Left lung (tissue), 4 donors: ENCODE measurements at regions not wholly inside any gene's neighbourhood (a gene's known extent, or its start where the extent isn't known, plus 50 kb on each side); places are given as distances from the start of the nearest gene placed in this dataset.

Experiments used
- ATAC-seq: fragments of 200-7000 bp; cut with Tn5 transposase; one replicate; pipeline ENCODE4 v1.9.1; 2020; ENCODE audit warnings: moderate library complexity
- DNase-seq, 4 donors: peaks; one replicate each; pipeline ENCODE4 v3.0.0-alpha.2; 2013 to 2020
- H3K27ac ChIP-seq, 2 donors: fragments of 200-600 bp; sonication (generic) in 1 of 2; one replicate each; pipeline versions ENCODE4 v1.5.0 to v1.8.0; 2020 to 2021
- H3K27me3 ChIP-seq, 2 donors: fragments of 200-600 bp; sonication (generic) in 1 of 2; one replicate each; pipeline versions ENCODE4 v1.5.0 to v1.8.0; 2020 to 2021
- H3K36me3 ChIP-seq, 2 donors: fragments of 200-600 bp; sonication (generic) in 1 of 2; one replicate each; pipeline versions ENCODE4 v1.5.0 to v1.8.0; 2020 to 2021
- H3K4me1 ChIP-seq, 2 donors: fragments of 200-600 bp; one replicate each; pipeline ENCODE4 v1.8.0; 2021
- H3K4me3 ChIP-seq, 2 donors: fragments of 200-600 bp; sonication (generic) in 1 of 2; one replicate each; pipeline versions ENCODE4 v1.5.0 to v1.8.0; 2020 to 2021; ENCODE audit warnings: mild to moderate bottlenecking in 1 of 2
- H3K9me3 ChIP-seq, 2 donors: fragments of 200-600 bp; sonication (generic) in 1 of 2; one replicate each; pipeline versions ENCODE4 v1.5.0 to v1.8.0; 2020 to 2021
- intact Hi-C, 2 donors: fragments of 100-400 bp; cut with DNase I; formaldehyde crosslinking; loops; one replicate each; pipeline versions ENCODE4 v1.11.2 to v1.14.2; 2022
- TF ChIP-seq, protein P1 (sequence below), 2 donors: fragments of 200-600 bp; sonication (generic) in 1 of 2; IDR thresholded peaks; one replicate each; pipeline versions ENCODE4 v1.5.0 to v1.8.0; 2021; ENCODE audit warnings: antibody characterized with exemption in 2 of 2
- donor health status: DM: no; HTN: yes; CAD: no.
- donor health status: DM: no; HTN: no; CAD: no.

DNA sequence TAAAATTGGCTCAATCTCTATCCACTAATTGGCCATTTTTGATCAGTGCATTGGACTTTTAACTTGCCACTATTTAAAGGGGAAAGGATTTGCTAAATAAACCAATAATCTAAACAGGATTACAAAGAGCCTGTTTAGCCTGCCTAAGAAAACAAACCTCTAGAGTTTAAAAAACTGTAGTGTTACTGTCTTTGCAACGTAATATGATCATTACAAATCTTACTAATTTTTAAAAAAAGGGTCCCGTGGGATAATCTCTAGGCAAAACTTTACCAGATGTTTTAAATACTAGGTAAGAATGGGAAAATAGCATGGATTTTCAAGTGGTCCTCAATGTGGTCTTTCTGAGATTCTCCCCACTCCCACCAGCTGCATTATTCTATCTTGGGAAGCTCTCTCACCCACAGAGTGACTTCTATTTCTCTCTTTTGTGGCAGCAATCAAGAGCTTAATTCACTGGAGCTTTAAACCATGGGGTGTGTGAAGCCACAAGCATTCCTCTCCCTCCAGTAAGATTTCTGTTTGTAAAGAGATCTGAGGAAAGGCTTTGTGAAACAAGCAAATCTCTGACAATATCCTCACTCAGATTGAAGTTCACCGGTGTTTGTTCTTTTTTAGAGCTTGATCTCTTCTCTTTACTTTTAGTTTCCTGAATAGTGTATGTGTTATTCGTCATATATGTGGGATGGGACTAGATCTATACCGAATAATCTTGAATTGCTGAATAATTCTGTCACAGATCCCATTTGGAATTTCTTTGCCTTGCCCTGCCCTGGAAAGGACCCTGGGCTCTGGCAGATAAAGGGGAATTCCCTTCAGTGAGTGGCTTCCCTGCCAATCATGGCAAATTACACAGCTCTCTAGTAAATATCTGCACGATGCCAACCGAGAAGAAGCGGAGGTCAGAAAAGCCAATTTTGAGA, 132.2 kb downstream of the TLR5 start:
- no peaks in the 10 kb centered on the region for H3K9me3 ChIP-seq
- H3K27me3 ChIP-seq, result no peaks in the 10 kb centered on the region
- TF ChIP-seq, protein P1, sequence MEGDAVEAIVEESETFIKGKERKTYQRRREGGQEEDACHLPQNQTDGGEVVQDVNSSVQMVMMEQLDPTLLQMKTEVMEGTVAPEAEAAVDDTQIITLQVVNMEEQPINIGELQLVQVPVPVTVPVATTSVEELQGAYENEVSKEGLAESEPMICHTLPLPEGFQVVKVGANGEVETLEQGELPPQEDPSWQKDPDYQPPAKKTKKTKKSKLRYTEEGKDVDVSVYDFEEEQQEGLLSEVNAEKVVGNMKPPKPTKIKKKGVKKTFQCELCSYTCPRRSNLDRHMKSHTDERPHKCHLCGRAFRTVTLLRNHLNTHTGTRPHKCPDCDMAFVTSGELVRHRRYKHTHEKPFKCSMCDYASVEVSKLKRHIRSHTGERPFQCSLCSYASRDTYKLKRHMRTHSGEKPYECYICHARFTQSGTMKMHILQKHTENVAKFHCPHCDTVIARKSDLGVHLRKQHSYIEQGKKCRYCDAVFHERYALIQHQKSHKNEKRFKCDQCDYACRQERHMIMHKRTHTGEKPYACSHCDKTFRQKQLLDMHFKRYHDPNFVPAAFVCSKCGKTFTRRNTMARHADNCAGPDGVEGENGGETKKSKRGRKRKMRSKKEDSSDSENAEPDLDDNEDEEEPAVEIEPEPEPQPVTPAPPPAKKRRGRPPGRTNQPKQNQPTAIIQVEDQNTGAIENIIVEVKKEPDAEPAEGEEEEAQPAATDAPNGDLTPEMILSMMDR (IDR thresholded peaks at IDR 0.05), result no peak
- H3K27ac ChIP-seq, result no peak overlapping the region
- peaks cover 0 to 2% of the 10 kb centered on the region in 2 donors for H3K4me1 ChIP-seq
- no peak overlapping the region for H3K4me3 ChIP-seq
- no peaks in the 10 kb centered on the region for H3K36me3 ChIP-seq
- DNase-seq (no peak), ATAC-seq (no peak)
- intact Hi-C loops, result no loop called here

DNA sequence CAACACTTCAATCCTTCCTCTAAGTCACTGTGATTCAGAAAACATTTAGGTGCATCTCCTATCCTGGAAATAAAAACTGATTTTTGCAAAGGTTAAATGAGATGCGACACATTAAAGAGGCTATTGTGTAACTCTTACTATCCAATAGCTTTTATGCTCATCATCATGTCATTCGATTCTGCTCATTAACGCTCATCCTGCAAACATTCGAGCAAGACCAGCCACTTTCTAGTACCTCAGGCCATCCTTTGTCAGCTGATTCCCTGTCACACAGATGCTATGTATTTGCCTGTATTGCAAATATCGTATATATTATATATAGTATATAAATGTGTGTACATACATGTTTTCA, 131.6 kb downstream of the TLR5 start:
- no peaks in the 10 kb centered on the region for H3K27me3 ChIP-seq
- intact Hi-C loops, result no loop called here
- no peaks in the 10 kb centered on the region for H3K9me3 ChIP-seq
- TF ChIP-seq, protein P1 (IDR thresholded peaks at IDR 0.05), result no peak
- H3K27ac ChIP-seq, result no peak overlapping the region
- no peak for ATAC-seq
- H3K4me3 ChIP-seq, result no peak overlapping the region
- DNase-seq, result no peak
- no peaks in the 10 kb centered on the region for H3K36me3 ChIP-seq
- peaks cover 0 to 2% of the 10 kb centered on the region in 2 donors for H3K4me1 ChIP-seq

DNA sequence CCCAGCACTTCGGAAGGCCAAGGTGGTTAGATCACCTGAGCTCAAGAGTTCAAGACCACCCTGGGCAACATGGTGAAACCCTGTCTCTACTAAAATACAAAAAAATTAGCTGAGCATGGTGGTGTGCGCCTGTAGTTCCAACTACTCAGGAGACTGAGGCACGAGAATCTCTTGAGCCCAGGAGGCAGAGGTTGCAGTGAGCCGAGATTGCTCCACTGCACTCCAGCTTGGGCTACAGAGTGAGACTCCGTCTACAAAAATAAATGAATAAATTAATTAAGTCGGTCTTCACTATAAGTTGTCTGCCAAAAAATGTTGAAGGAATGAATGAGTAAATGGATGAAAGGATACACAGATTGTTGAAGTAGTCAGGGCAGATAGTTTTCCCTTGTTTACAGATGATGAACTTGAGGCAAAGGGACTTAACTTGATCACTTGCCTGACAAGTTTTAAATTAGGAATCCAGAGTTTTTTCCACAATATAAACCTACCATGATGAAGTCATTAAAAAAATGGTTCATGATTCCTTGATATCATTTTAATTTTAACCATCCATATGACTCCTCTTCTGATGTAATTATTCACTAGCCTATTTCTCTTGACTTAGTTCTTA, 130.8 kb downstream of the TLR5 start:
- DNase-seq (no peak), ATAC-seq (no peak)
- Histone ChIP-seq H3K9me3 (no peaks in the 10 kb centered on the region), H3K4me3 (no peak overlapping the region), H3K27ac (no peak overlapping the region), H3K27me3 (no peaks in the 10 kb centered on the region), H3K4me1 (peaks cover 0 to 2% of the 10 kb centered on the region in 2 donors), H3K36me3 (no peaks in the 10 kb centered on the region)
- intact Hi-C loops, result no loop called here
- TF ChIP-seq, protein P1 (IDR thresholded peaks at IDR 0.05), result no peak

DNA sequence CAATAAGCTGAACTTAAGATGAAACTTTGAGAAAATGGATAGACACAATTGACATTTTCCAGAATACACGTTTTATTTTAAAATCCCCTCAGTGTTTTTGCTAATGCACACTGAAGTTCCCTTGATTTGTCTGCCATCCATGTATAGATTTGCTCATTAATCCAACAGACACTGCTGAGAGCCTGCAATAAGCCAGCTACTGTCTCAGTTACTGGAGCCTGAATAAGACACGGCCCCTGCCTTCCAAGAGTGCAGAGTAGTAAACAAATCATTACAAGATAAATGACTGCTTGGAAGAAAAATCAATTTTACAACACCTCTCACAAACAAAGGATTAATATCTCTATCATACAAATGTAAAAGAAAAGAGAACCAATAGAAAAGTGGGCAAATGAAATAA, 130.1 kb downstream of the TLR5 start:
- Histone ChIP-seq H3K4me3 (no peak overlapping the region), H3K27me3 (no peaks in the 10 kb centered on the region), H3K27ac (no peak overlapping the region), H3K9me3 (no peaks in the 10 kb centered on the region), H3K36me3 (no peaks in the 10 kb centered on the region), H3K4me1 (no peaks in the 10 kb centered on the region)
- intact Hi-C loops, result no loop called here
- TF ChIP-seq, protein P1 (IDR thresholded peaks at IDR 0.05), result no peak
- no peak for DNase-seq
- no peak for ATAC-seq

DNA sequence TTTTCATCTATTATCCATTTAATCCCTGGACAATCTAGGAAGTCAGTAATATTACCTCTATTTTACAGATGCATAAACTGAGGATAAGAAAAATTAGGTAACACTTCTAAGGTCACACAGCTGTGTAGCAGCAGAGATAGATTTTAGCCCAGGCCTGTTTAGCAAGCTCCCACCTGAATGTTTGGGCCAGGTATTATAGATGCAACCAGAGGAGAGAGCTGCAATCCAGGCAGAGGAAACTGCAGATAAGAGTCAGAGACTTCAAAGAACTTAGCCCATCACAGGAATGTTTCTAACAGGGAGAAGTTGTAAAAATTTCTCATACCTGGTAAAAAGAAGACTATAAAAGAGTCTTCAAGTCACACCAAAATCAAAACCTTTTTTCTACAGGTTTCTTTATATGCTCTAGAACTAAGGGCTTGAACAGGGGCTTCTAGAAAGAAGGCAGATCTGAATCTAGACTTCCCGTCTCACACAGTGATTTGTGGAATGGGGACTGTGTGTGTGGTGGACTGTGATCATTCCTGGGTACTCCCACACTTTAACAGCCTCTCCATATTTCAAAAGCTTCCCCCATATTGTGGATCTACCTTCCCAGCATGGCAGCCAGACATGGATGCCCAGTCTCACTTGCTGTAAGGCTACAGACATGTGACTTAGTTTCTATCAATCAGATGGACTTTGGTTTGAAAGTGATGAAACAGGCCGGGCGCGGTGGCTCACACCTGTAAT, 128.7 kb downstream of the TLR5 start:
- TF ChIP-seq, protein P1 (IDR thresholded peaks at IDR 0.05), result no peak
- Histone ChIP-seq H3K4me3 (no peak overlapping the region), H3K4me1 (no peaks in the 10 kb centered on the region), H3K27me3 (no peaks in the 10 kb centered on the region), H3K27ac (no peak overlapping the region), H3K9me3 (no peaks in the 10 kb centered on the region), H3K36me3 (no peaks in the 10 kb centered on the region)
- intact Hi-C loops, result no loop called here
- DNase-seq (no peak), ATAC-seq (no peak)
